ENCODE measurements at regions not wholly inside any gene's neighbourhood (a gene's known extent, or its start where the extent isn't known, plus 50 kb on each side); places are given as distances from the start of the nearest gene placed in this dataset.
A peak's percentile ranks its signal among the peaks of the same experiment; 100 is the strongest.

- H3K9me3 Mint-ChIP-seq, result no peaks in the 10 kb centered on the region
- no peaks in the 10 kb centered on the region for H3K27me3 Mint-ChIP-seq (ENCODE audit: low read depth)
- H3K4me1 Mint-ChIP-seq (ENCODE audit: low read depth), result peaks cover 19% of the 10 kb centered on the region
- peak overlapping the region; percentile 18 for H3K27ac Mint-ChIP-seq
- no peak overlapping the region for H3K4me3 Mint-ChIP-seq
- peaks cover 50% of the 10 kb centered on the region for H3K36me3 Mint-ChIP-seq (ENCODE audit: low read depth)
These were observed 146.7 kb upstream of the KLF14 start for GRCh38 chr7:130880668-130881067.

- no peak overlapping the region for H3K4me3 Mint-ChIP-seq
- no peaks in the 10 kb centered on the region for H3K9me3 Mint-ChIP-seq
- peak overlapping the region; percentile 18 for H3K27ac Mint-ChIP-seq
- peaks cover 47% of the 10 kb centered on the region for H3K36me3 Mint-ChIP-seq (ENCODE audit: low read depth)
- H3K27me3 Mint-ChIP-seq (ENCODE audit: low read depth), result no peaks in the 10 kb centered on the region
- peaks cover 18% of the 10 kb centered on the region for H3K4me1 Mint-ChIP-seq (ENCODE audit: low read depth)
These were observed 147.2 kb upstream of the KLF14 start for GRCh38 chr7:130881091-130881798.

DNA sequence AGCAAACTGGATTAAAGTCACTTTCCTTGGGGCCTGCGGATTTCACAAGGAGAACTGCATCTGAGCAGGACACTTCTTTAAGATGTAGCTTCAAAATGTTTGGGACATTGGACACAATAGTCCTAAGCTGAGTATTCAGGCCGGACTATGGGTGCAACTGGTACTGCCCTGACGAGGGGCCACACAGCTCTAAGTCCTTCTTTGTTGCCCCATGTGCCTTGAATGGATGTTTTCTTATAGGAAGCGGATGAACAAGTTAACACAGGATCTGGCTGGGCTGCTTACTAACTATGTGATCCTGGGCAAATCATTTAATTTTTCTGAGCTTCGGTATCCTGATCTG, 147.8 kb upstream of the KLF14 start:
- Mint-ChIP-seq H3K27me3 (ENCODE audit: low read depth) (no peaks in the 10 kb centered on the region), H3K9me3 (no peaks in the 10 kb centered on the region), H3K4me3 (no peak overlapping the region), H3K4me1 (ENCODE audit: low read depth) (peaks cover 18% of the 10 kb centered on the region), H3K36me3 (ENCODE audit: low read depth) (peaks cover 49% of the 10 kb centered on the region), H3K27ac (no peak overlapping the region)

DNA sequence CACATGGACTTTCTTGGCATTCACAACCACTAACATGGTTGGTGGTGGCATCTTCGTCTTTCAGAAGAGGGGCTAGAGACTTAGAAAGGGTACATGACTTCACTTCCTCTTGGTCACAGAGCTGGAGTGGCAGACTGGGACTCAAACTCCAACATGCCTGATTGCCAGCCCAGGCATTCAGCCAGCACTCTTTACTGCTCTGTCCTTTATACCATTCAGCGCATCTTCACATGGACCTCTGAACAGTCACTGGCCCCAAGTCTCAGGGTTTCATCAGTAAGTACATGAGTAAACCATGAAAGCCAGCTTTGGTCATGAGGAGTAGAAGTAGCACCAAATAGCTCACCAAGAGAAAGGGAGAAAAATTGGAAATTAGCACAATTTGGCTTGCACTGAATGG, 148.4 kb upstream of the KLF14 start:
- Mint-ChIP-seq H3K27ac (no peak overlapping the region), H3K4me3 (no peak overlapping the region), H3K9me3 (no peaks in the 10 kb centered on the region), H3K4me1 (ENCODE audit: low read depth) (peaks cover 17% of the 10 kb centered on the region), H3K36me3 (ENCODE audit: low read depth) (peaks cover 47% of the 10 kb centered on the region), H3K27me3 (ENCODE audit: low read depth) (no peaks in the 10 kb centered on the region)

DNA sequence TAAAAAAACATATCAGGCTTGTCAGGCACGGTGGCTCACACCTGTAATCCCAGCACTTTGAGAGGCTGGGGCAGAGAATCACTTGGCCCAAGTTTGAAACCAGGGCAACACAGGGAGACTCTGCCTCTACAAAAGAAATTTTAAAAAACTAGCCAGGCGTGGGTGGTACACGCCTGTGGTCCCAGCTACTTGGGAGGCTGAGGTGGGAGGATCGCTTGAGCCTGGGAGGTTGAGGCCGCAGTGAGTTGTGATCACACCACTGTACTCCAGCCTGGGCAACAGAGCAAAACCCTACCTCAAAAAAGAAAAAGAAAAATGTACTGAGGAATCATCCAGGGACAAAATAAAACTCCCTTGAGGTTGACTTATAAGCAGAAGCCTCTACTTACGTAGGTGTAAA, 149.9 kb upstream of the KLF14 start:
- H3K9me3 Mint-ChIP-seq, result no peaks in the 10 kb centered on the region
- H3K27ac Mint-ChIP-seq, result no peak overlapping the region

GRCh38 chr7:130884437-130885417, 150.7 kb upstream of the KLF14 start:
- H3K4me3 Mint-ChIP-seq, result no peak overlapping the region
- H3K9me3 Mint-ChIP-seq, result no peaks in the 10 kb centered on the region
- H3K36me3 Mint-ChIP-seq (ENCODE audit: low read depth), result peaks cover 47% of the 10 kb centered on the region
- no peaks in the 10 kb centered on the region for H3K27me3 Mint-ChIP-seq (ENCODE audit: low read depth)
- H3K27ac Mint-ChIP-seq, result peak overlapping the region; percentile 71
- peaks cover 21% of the 10 kb centered on the region for H3K4me1 Mint-ChIP-seq (ENCODE audit: low read depth)

More for the DNA sequence above, 149.9 kb upstream of the KLF14 start:
- H3K27me3 Mint-ChIP-seq (ENCODE audit: low read depth), result no peaks in the 10 kb centered on the region
- H3K4me3 Mint-ChIP-seq, result no peak overlapping the region
- peaks cover 51% of the 10 kb centered on the region for H3K36me3 Mint-ChIP-seq (ENCODE audit: low read depth)
- peaks cover 22% of the 10 kb centered on the region for H3K4me1 Mint-ChIP-seq (ENCODE audit: low read depth)

DNA sequence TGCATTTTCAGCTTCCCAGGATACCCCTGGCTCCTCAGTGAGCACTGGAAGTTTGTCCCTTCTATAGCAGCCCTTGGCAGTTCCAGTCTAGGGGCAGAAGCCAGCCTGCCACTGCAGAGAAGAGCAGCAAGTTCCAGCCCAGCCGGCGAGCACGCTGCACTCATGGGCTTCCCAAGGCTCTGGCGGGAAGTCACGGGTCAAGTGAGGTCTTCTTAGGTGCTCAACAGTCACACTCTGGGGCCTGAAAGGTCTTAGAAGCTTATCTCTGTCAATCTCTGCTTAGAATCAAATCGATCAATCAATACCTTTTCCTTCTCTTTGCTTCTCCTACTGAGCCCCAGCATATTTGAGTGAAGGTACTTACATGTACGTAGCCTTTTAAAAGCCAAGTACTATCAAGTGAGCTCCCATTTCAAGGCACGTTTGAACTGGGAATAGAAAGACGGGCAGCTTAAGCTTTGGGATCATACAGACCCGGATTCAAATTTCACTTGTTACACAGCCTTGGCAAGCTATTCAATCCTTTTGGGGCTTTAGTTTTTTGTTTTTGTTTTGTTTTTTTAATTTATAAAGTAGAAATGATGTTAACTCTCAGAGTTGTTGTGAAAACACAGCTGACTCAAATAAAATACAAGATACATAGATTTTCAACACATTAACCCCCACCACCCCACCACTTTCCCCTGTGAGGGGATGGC, 152.6 kb upstream of the KLF14 start:
- Mint-ChIP-seq H3K27me3 (ENCODE audit: low read depth) (no peaks in the 10 kb centered on the region), H3K27ac (no peak overlapping the region), H3K9me3 (no peaks in the 10 kb centered on the region), H3K36me3 (ENCODE audit: low read depth) (peaks cover 48% of the 10 kb centered on the region), H3K4me3 (no peak overlapping the region), H3K4me1 (ENCODE audit: low read depth) (peaks cover 24% of the 10 kb centered on the region)

- no peaks in the 10 kb centered on the region for H3K27me3 Mint-ChIP-seq (ENCODE audit: low read depth)
- H3K9me3 Mint-ChIP-seq, result no peaks in the 10 kb centered on the region
- H3K4me1 Mint-ChIP-seq (ENCODE audit: low read depth), result peaks cover 25% of the 10 kb centered on the region
- H3K4me3 Mint-ChIP-seq, result no peak overlapping the region
- peak overlapping the region; percentile 61 for H3K27ac Mint-ChIP-seq
- H3K36me3 Mint-ChIP-seq (ENCODE audit: low read depth), result peaks cover 43% of the 10 kb centered on the region
These were observed 153.4 kb upstream of the KLF14 start for GRCh38 chr7:130887182-130887956.

- no peaks in the 10 kb centered on the region for H3K27me3 Mint-ChIP-seq (ENCODE audit: low read depth)
- peaks cover 30% of the 10 kb centered on the region for H3K4me1 Mint-ChIP-seq (ENCODE audit: low read depth)
- H3K9me3 Mint-ChIP-seq, result no peaks in the 10 kb centered on the region
- peak overlapping the region; percentile 61 for H3K27ac Mint-ChIP-seq
- no peak overlapping the region for H3K4me3 Mint-ChIP-seq
- H3K36me3 Mint-ChIP-seq (ENCODE audit: low read depth), result peaks cover 44% of the 10 kb centered on the region
These were observed 154.0 kb upstream of the KLF14 start for GRCh38 chr7:130887957-130888371.

- Mint-ChIP-seq H3K27ac (peak overlapping the region; percentile 45), H3K36me3 (ENCODE audit: low read depth) (peaks cover 42% of the 10 kb centered on the region), H3K27me3 (ENCODE audit: low read depth) (no peaks in the 10 kb centered on the region), H3K9me3 (no peaks in the 10 kb centered on the region), H3K4me1 (ENCODE audit: low read depth) (peaks cover 31% of the 10 kb centered on the region), H3K4me3 (no peak overlapping the region)
These were observed 154.5 kb upstream of the KLF14 start for GRCh38 chr7:130888468-130888867.

DNA sequence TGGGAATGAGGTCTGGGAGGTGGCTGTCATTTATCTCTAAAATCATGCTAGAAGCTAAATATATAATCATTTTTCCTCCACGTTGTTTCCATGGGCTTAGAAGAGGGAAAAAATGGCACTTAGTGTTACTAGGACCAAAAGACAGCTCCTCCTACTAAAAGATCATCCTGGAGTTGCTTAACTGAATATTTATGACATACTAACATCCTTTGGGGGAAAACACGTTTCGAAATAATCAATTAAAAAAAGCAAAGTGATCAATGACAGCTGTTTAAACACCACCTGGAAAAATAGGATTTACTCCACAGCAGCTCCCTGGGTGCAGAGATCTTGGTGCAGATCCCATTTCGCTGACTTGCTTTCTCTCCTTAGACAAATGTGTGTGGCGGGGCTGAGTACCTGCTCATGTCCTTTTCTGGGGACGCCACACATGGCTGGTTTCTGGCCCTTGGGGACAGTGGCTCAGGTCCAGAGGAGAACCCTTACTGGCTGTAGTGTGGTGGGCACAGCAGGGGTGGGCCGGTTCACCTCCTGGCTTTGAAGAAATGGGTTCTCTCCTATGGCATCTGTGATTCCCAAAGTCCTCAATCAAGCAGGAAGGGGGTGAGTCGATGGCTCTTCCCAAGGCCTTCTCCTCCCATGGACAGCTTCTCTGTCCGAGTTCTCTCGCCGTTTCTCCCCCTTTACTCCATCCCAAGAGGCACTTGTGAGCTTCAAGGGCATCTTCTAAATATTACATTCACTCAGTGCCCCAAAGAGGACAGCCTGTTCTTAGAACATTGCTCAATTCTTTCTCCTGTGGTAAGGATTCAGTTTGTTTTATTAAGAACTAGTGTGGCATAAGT, 156.4 kb upstream of the KLF14 start:
- Mint-ChIP-seq H3K4me1 (ENCODE audit: low read depth) (peaks cover 48% of the 10 kb centered on the region), H3K4me3 (no peak overlapping the region), H3K27me3 (ENCODE audit: low read depth) (no peaks in the 10 kb centered on the region), H3K9me3 (no peaks in the 10 kb centered on the region), H3K36me3 (ENCODE audit: low read depth) (peaks cover 49% of the 10 kb centered on the region), H3K27ac (peak overlapping the region; percentile 52)

DNA sequence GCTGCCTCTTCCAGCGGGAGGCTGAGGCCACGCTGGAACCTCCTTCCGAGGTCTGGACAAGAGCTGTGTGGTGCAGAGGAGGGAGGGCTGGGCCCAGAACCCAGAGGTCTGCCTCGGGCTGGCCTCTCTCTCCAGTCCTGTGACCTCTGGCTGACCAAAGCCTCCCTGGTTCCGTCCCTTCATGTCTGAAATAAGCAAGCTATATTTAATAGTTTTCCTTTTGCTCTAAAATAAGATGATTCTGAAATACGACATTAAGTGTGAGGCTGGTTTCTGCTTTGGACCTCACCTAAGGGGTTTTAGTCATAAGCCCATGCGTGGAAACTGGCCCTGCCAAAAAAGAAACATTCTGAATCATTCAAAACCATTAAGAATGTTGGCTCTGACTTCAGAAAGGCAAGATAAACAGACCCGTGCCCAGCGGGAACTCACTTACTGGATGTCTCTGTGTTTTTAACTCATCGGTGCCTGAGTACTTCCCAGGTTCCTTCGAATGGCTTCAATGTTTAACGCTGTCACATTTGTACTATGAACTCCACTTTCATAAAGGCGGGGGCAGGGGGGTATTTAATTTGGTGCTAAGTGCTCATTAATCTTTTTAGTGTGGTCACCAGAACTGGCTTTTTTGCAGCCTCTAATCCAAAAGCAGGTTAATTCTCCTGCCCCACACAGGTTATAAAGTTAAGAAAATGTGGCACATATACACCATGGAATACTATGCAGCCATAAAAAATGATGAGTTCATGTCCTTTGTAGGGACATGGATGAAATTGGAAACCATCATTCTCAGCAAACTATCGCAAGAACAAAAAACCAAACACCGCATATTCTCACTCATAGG, 157.5 kb upstream of the KLF14 start:
- H3K36me3 Mint-ChIP-seq (ENCODE audit: low read depth), result peaks cover 59% of the 10 kb centered on the region
- H3K27ac Mint-ChIP-seq, result no peak overlapping the region
- H3K4me3 Mint-ChIP-seq, result no peak overlapping the region
- H3K9me3 Mint-ChIP-seq, result no peaks in the 10 kb centered on the region
- H3K4me1 Mint-ChIP-seq (ENCODE audit: low read depth), result peaks cover 58% of the 10 kb centered on the region
- no peaks in the 10 kb centered on the region for H3K27me3 Mint-ChIP-seq (ENCODE audit: low read depth)
